IMR-90 (cell line): ENCODE measurements at regions not wholly inside any gene's neighbourhood (a gene's known extent, or its start where the extent isn't known, plus 50 kb on each side); places are given as distances from the start of the nearest gene placed in this dataset.

ENCODE experiments used
- ATAC-seq: fragments of 200-7000 bp; cut with Tn5 transposase; 2 replicates; pipeline ENCODE4 v1.9.1; 2020; ENCODE audit warnings: low read depth, mild to moderate bottlenecking, moderate library complexity
- BruUV-seq: library from RNA; stranded (reverse); fragments of 400-500 nt; replicated peaks from 2 replicates; lab custom pipeline; 2021; lab: Mats Ljungman, UMichigan
- CTCF ChIA-PET: fragments of 300-600 bp; formaldehyde crosslinking; extraction: SDS; loops from one replicate; lab custom pipeline; 2021; ENCODE audit warnings: antibody characterized with exemption; lab: Yijun Ruan, JAX
- POLR2A ChIA-PET: fragments of 300-600 bp; sonication (Branson Sonifier 250); formaldehyde crosslinking; loops from one replicate; lab custom pipeline; 2022; ENCODE audit warnings: antibody characterized with exemption; ENCODE audit not compliant: unreplicated experiment; lab: Charles Lee
- DNase-seq: peaks from one replicate; pipeline ENCODE4 v3.0.0; 2013
- H2AFZ ChIP-seq: replicated peaks from 2 replicates; pipeline ENCODE3; 2013; ENCODE audit warnings: low read length, mild to moderate bottlenecking; ENCODE audit not compliant: poor library complexity
- H2AK5ac ChIP-seq: 2 replicates; pipeline ENCODE4 v1.6.1; 2013; ENCODE audit warnings: low read depth, low read length, inconsistent platforms
- H2AK9ac ChIP-seq: replicated peaks from 2 replicates; pipeline ENCODE3; 2013; ENCODE audit warnings: mild to moderate bottlenecking, low read depth, low read length, moderate library complexity; ENCODE audit not compliant: poor library complexity
- H2BK120ac ChIP-seq: 2 replicates; pipeline ENCODE4 v1.6.1; 2013; ENCODE audit warnings: low read depth, low read length, inconsistent platforms
- H2BK15ac ChIP-seq: 3 replicates; pipeline ENCODE4 v1.6.1; 2013; ENCODE audit warnings: low read depth, low read length, inconsistent platforms
- H2BK20ac ChIP-seq: 2 replicates; pipeline ENCODE4 v1.6.1; 2013; ENCODE audit warnings: low read depth, mild to moderate bottlenecking, inconsistent platforms, low read length, moderate library complexity
- H2BK5ac ChIP-seq: 2 replicates; pipeline ENCODE4 v1.6.1; 2013; ENCODE audit warnings: mild to moderate bottlenecking, low read depth, low read length, inconsistent platforms; ENCODE audit not compliant: poor library complexity, severe bottlenecking
- H3K14ac ChIP-seq: replicated peaks from 2 replicates; pipeline ENCODE4 v1.6.1; 2013; ENCODE audit warnings: low read depth, low read length, inconsistent platforms
- H3K18ac ChIP-seq: 2 replicates; pipeline ENCODE4 v1.6.1; 2013; ENCODE audit warnings: low read depth, low read length, control low read depth
- H3K23ac ChIP-seq: 2 replicates; pipeline ENCODE4 v1.6.1; 2013; ENCODE audit warnings: low read depth, low read length, inconsistent platforms
- H3K27ac ChIP-seq: 2 replicates; pipeline ENCODE4 v1.5.1; 2013; ENCODE audit warnings: mild to moderate bottlenecking, control low read depth, low read length; ENCODE audit not compliant: insufficient read depth
- H3K27me3 ChIP-seq: 2 replicates; pipeline ENCODE4 v1.6.1; 2013; ENCODE audit warnings: low read length; ENCODE audit not compliant: control insufficient read depth, insufficient read depth
- H3K36me3 ChIP-seq: 2 replicates; pipeline ENCODE4 v1.6.1; 2013; ENCODE audit warnings: low read length, mixed read lengths; ENCODE audit not compliant: control insufficient read depth, insufficient read depth
- H3K4ac ChIP-seq: 2 replicates; pipeline ENCODE4 v1.6.1; 2013; ENCODE audit warnings: low read depth, low read length, inconsistent platforms
- H3K4me1 ChIP-seq: 2 replicates; pipeline ENCODE4 v1.6.1; 2013; ENCODE audit warnings: low read length, mixed read lengths; ENCODE audit not compliant: control insufficient read depth, insufficient read depth
- H3K4me2 ChIP-seq: 2 replicates; pipeline ENCODE4 v1.6.1; 2013; ENCODE audit warnings: low read depth, mild to moderate bottlenecking, control low read depth, low read length, moderate library complexity
- H3K4me3 ChIP-seq: 2 replicates; pipeline ENCODE4 v1.5.1; 2013; ENCODE audit warnings: low read depth, mild to moderate bottlenecking, control low read depth, low read length, moderate library complexity; ENCODE audit not compliant: insufficient read depth
- H3K56ac ChIP-seq: 2 replicates; pipeline ENCODE4 v1.6.1; 2013; ENCODE audit warnings: low read length, inconsistent platforms; ENCODE audit not compliant: insufficient read depth; ENCODE audit errors: extremely low read depth
- H3K79me1 ChIP-seq, 2 experiments: 2 replicates each; pipeline ENCODE4 v1.6.1; 2013; ENCODE audit warnings: low read length in 2 of 2, inconsistent platforms in 1 of 2, low read depth in 1 of 2
- H3K9ac ChIP-seq: 2 replicates; pipeline ENCODE4 v1.6.1; 2013; ENCODE audit warnings: low read depth, low read length, control low read depth
- H3K9me1 ChIP-seq: 2 replicates; pipeline ENCODE4 v1.6.1; 2013; ENCODE audit warnings: low read length, inconsistent platforms; ENCODE audit not compliant: insufficient read depth
- H3K9me3 ChIP-seq: 2 replicates; pipeline ENCODE4 v1.6.1; 2013; ENCODE audit warnings: low read length; ENCODE audit not compliant: control insufficient read depth, insufficient read depth
- H4K20me1 ChIP-seq: 2 replicates; pipeline ENCODE4 v1.6.1; 2013; ENCODE audit warnings: low read length, inconsistent platforms; ENCODE audit not compliant: insufficient read depth
- H4K5ac ChIP-seq: 2 replicates; pipeline ENCODE4 v1.6.1; 2013; ENCODE audit warnings: mild to moderate bottlenecking, low read depth, low read length, control low read depth
- H4K8ac ChIP-seq, 2 experiments: 2 replicates each; pipeline ENCODE4 v1.6.1; 2013; ENCODE audit warnings: low read depth in 2 of 2, low read length in 2 of 2, control low read depth in 1 of 2, inconsistent platforms in 1 of 2
- H4K91ac ChIP-seq: 2 replicates; pipeline ENCODE4 v1.6.1; 2013; ENCODE audit warnings: low read depth, low read length, inconsistent platforms; ENCODE audit not compliant: insufficient read depth
- MXI1 ChIP-seq: IDR thresholded peaks from 2 replicates; pipeline ENCODE4 v1.6.1; 2012; ENCODE audit warnings: low read depth, mild to moderate bottlenecking, low read length, moderate library complexity, borderline replicate concordance
- RFX5 ChIP-seq: IDR thresholded peaks from 2 replicates; pipeline ENCODE4 v1.8.0; 2012; ENCODE audit warnings: low read depth, mild to moderate bottlenecking, low read length, moderate library complexity
- WGBS, 2 experiments: methylation state at CpG; one replicate each; pipeline versions ENCODE4 v1.1.5 to v1.1.7; 2013; ENCODE audit warnings: missing lambda C conversion rate in 2 of 2; ENCODE audit not compliant: insufficient read length in 1 of 2; ENCODE audit errors: extremely low coverage in 2 of 2; 5-methylcytosine and 5-hydroxymethylcytosine counted together
- dilution Hi-C: fragments of 300-500 bp; cut with HindIII; formaldehyde crosslinking; loops from one replicate; pipeline ENCODE4 v1.14.3; 2018; ENCODE audit warnings: low sequenced_read_pairs; ENCODE audit not compliant: unreplicated experiment
- in situ Hi-C: fragments of 300-500 bp; cut with MboI; formaldehyde crosslinking; loops from 3 replicates; pipeline ENCODE4 v1.14.3; 2019; ENCODE audit warnings: low sequenced_read_pairs, inconsistent platforms, mixed read lengths
- intact Hi-C: fragments of 100-400 bp; cut with micrococcal nuclease; formaldehyde crosslinking; loops from 2 replicates; pipeline ENCODE4 v1.10.0; 2022

GRCh38 chr11:131275580-131275979 lies 94.8 kb upstream of the NTM start:
- Histone ChIP-seq H3K14ac (no peak overlapping the region), H2AK9ac (no peak overlapping the region), H4K20me1 (no peaks in the 10 kb centered on the region), H3K27ac (no peak overlapping the region), H3K4me1 (no peaks in the 10 kb centered on the region), H3K4me3 (no peak overlapping the region), H3K9me3 (no peaks in the 10 kb centered on the region), H4K8ac (no peak overlapping the region), H2BK15ac (no peak overlapping the region), H4K91ac (no peak overlapping the region), H3K23ac (no peak overlapping the region), H4K5ac (no peak overlapping the region), H2AK5ac (no peak overlapping the region), H2BK5ac (no peak overlapping the region), H2BK120ac (no peak overlapping the region), H3K27me3 (no peaks in the 10 kb centered on the region), H2BK20ac (no peak overlapping the region), H3K36me3 (no peaks in the 10 kb centered on the region), H3K79me1 (no peaks in the 10 kb centered on the region), H3K56ac (no peak overlapping the region), H3K4me2 (no peak overlapping the region), H3K4ac (no peak overlapping the region), H3K18ac (no peak overlapping the region), H2AFZ (no peak overlapping the region), H3K9me1 (no peaks in the 10 kb centered on the region), H3K9ac (no peak overlapping the region)
- dilution Hi-C loops (no loop called here), in situ Hi-C loops (no loop called here), intact Hi-C loops (no loop called here)
- WGBS, 2 experiments = 29% methylated on average over 1 of the region's 9 CpGs; no CpG with 5 or more reads in 1 of the 2 experiments
- BruUV-seq = no TSS peak
- no peak for TF ChIP-seq RFX5
- no peak for TF ChIP-seq MXI1
- ChIA-PET CTCF (no interaction called here), POLR2A (no interaction called here)
- no peak for DNase-seq
- no peak for ATAC-seq
